Stimulated activated naive CD4-positive, alpha-beta T cell treated with Interleukin-2 at 50 U/mL for 16 hours (primary cell): ENCODE measurements at regions not wholly inside any gene's neighbourhood (a gene's known extent, or its start where the extent isn't known, plus 50 kb on each side); places are given as distances from the start of the nearest gene placed in this dataset.

Experiments
- DNase-seq: peaks from one replicate; lab custom pipeline; 2025; lab: John Stamatoyannopoulos, UW

DNA sequence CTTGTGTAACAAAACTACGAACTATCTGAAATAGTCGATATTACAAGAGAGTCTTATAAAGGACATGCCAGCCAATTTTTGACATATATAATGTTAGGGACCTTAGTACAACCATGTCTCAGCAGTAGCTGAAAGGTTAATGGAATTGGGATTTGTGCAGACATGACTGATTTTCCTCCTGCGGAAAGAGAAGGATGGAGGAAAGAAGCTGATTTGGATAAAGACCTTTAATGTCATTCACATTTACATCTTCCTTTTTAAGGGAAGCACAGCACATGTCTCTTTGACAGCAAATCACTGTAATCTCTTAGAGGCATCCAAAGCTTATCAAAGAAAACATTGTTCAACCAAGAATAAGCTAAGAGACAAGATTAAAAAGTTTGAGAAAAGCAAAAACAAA, 1976.2 kb upstream of the IGFBP7 start:
- DNase-seq: no peak

- no peak for DNase-seq
These were observed 1981.3 kb upstream of the IGFBP7 start for GRCh38 chr4:59091146-59092142.

DNA sequence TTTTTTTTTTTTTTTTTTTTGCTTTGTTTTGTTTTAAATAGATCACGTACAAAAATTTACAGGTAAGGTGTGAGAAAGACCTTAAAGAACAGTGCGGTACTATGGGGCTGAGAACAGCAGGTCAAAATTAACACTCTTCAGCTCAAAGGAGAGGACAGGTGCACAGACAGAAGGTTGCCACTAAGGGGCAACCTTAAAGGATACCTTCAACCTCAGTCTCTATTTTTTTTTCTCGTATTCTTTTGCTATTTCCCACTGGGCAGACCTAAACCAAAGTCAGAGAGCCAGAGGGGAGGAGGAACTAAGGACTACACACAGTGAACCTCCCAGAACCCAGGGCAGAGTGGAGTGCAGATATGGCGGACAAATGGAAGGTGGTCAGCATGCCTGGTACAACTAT, 1984.3 kb upstream of the IGFBP7 start:
- DNase-seq: no peak

- no peak for DNase-seq
These were observed 1992.1 kb upstream of the IGFBP7 start for GRCh38 chr4:59102311-59102710.

DNA sequence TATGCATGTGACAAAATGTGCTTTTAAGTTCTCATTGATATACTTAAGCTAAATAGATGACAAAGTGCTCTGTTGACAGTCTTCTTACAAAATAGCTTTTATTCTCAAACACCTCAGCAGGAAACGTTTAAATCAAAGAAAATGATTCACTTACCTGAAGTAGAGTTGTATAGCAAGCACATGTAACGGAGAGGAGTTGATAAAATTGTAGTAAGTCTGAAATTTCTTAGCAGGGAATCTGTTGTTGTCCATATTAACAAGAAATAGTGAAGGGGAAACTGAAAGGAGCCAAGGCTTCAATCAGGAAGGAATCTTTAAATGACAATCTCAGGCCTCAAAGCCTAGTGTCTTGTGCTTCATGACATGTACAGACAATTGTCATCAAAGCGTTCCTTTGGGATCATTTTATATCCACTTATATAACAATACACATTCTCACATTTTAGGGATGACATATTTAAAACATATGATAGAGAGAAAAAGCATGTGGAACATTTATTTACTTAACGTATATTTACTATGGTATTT, 2010.2 kb upstream of the IGFBP7 start:
- DNase-seq: no peak

DNA sequence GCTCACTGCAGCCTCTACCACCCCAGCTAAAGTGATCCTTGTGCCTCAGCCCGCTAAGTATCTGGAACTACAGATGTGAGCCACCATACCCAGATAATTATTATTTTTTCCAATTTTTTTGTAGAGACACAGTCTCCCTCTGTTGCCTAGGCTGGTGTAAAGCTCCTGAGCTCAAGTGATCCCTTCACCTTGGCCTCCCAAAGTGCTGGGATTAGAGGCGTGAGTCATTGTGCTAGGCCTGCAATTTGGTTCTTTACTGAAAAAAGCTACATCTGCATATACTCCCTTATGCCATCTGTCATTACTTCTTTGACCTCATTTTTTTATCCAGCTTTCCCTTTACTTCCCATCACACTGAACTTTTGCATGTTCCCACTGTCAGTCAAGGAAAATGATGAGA, 2012.4 kb upstream of the IGFBP7 start:
- no peak for DNase-seq

DNA sequence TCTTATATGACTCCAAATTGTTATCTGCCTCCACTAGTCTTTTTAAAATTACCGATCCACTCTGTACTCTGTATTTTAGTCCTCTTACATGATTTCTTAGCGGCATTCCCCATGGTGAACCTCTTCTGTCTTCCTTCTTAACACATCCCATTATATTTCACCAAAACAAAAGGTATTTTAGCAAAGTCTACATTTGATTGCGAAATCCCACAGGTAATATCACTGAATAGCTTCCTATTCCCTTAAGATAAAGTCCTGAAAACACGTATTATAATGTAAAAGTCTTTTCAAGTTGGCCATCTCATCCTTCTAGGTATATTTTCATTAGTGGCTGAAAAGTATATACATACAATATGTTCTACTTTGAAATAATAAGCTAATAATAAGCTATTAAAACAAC, 2016.0 kb upstream of the IGFBP7 start:
- DNase-seq: no peak

DNA sequence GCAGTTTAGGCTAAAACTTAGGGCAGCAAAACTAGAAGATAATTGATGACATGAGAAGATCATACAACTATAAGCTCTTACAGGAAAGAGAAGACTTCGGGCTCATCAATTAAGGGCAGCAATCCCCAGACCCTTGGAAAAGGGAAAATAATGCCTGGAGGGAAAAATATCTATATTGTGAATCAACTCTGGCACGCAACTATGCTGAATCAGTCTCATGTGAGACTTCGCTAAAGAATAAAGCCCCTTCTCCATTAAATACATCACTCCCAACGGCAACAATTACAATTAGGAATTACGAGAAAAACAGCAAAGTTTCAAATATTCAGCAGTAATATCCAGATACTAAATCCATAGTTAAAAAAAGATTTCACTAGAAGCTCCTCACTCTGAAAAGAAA, 2016.8 kb upstream of the IGFBP7 start:
- no peak for DNase-seq

- no peak for DNase-seq
These were observed 2017.6 kb upstream of the IGFBP7 start for GRCh38 chr4:59127743-59128142.

DNA sequence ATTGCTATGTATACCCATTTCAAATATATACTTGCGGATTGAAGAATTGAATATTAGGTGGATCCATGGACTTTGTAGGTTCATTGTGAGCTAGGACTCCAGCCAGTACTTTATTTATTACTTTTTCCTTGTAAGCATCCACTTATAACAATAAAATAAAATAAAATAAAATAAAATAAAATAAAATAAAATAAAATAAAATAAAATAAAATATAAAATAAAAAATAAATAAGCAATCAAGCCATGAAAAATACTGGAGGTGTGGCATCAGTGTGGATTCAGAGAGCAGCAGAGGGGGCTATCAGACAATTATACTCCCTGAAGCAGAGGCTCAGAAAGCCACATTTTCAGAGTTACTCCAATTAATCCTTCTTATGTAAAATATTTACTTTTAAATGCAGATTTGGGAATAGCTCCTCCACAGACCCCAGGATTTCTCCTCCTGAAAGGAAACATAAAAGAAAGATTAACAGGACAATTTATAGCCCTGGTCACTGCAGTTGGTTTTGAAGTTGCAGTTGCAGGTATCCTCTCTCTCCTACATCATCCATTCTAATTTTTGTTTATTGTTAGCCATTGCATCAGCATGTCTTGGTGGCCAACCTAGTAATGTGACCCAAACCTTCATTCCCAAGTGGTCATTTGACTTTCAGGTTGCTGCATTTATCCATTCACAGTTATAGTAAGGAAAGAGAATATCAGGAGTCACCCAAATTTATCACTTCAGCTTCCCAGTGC, 2025.2 kb upstream of the IGFBP7 start:
- no peak for DNase-seq

DNA sequence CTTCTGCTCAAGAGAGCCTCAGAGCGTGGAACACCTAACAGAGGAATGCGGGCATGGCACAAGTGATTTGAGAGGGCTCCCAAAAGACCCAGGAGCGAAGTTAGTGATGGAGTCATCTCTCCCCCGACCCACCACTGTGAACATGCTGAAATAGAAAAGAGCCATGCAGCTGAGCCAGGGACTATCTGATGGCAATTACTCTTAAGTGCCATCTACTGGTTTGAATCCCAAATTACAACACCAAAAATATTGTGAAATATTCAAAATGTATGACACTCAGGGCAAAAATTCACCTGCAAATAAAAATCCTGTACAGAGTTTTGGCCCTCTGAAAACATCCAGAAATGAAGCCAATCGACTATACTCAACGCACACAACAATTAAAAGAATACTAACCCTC, 2038.9 kb upstream of the ADGRL3 start:
- DNase-seq: no peak

DNA sequence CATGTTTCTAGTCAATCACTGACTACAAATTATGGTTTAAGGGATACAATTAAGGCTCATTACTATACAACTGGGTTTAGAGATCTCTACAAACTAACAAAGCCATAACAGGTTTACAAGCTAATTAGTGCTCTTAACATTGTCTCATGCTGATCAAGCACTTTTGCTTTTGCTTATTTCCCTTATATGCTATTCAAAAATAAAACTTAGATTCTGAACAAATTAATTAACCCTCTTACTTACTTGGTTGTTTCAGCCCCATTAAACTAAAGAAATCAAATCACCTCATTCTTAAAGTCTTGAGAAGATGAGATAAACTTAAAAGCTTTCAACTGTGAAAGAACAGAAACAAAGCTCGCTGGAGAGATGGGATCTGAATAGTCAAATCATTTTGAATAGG, 2024.5 kb upstream of the ADGRL3 start:
- DNase-seq: no peak

GRCh38 chr4:59179372-59179771, 2020.8 kb upstream of the ADGRL3 start:
- DNase-seq: no peak

DNA sequence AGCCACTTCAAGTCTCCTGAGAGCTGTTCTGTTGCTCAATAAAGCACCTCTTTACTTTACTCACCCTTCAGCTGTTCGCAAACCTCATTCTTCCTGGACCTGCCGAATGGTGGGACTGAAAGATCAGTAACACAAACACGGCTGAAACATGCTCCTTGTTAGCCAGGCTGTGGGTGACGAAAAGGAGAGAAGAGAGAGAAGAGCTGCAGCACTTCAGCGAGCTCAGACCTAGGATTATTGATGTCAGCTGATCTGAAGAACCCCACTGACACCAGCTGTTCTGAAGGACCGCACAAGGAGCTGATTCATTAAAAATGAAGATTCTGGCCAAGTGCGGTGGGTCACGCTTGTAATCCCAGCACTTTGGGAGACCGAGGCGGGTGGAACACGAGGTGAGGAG, 2020.0 kb upstream of the ADGRL3 start:
- DNase-seq: no peak

GRCh38 chr4:59180969-59181368, 2019.2 kb upstream of the ADGRL3 start:
- no peak for DNase-seq

DNA sequence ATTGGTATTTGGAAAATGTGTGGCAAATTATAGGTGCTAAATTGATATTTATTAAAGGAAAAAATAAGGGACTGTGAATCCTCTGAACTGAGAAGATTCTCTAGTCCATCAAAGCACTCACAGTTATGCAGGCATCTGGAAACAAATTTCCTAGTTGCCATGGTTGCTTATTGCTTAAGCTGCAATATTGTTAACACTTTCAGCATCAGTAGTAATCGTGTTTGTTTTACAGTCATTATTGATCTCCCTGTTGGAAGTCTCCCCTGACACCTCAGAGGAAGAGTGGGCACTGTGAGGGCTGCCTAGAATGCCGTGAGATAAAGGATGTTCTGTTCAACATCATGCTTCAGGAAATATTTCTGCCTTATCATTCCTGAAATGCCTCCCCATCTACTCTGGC, 2004.3 kb upstream of the ADGRL3 start:
- DNase-seq: no peak

DNA sequence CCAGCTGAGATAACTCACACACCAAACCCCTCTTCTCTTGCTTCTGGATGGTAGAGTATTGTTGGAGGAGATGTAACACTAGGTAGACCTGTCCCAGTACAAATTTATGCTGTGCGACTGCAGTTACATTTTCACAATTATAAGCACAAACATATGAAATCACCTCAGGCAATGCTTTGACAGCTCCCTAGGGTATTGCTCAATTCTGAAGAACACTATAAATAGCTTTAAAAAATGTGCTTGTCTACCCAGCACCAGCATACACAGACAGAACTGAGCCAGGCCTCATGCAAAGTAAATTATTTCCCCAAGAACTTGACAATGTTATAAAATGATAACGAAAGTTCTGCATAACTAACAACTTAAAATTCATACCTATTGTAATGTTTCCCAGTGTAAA, 1999.1 kb upstream of the ADGRL3 start:
- no peak for DNase-seq

GRCh38 chr4:59217910-59218631, 1982.1 kb upstream of the ADGRL3 start:
- DNase-seq: no peak

DNA sequence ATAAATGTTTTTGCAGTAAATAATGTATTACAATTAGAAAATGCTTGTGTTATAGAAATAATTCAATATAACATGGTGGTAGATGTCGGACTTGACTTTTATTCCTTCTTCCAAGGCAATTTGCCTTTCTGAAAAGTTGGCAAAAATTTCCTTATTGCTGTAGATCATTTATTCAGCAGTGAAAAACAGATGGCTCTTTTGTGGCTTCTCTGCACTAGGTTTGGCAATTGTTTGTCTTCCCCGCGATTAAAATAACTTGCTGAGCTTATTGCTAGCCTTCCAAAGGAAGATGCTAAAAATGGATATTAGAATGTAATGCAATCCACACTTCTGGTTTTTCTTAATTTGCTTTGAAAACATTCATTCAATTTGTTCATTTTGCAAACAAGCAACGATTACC, 1977.9 kb upstream of the ADGRL3 start:
- DNase-seq: no peak

DNA sequence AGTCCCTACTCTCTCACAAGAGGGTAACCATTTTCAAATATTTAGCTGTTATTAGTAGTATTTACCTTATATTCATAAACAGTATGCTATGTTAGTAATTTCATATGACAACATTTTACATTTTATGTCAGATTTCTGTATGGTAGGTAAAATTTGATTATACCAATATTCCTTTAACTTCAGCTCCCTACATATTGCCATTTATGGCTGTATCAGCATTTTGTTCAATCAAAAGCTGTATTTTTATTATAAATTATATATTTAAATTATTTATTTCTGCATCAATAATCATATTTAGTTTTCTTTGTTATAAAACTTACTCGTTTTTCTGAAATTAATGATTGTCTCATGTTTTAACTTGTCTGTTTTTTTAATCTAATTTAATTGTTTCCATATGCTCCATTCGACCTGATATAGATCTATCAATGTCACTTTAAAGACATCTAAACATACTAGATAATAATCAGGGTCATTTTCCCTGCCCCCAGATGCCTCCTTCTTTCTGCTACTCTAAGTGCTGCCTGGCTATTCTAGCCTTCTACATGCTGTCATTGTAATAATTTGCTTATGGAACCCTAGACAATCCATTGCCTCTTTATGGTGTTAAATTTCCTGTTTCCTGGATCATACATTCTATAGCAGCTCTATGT, 1976.7 kb upstream of the ADGRL3 start:
- DNase-seq: no peak

GRCh38 chr4:59238212-59238611, 1961.9 kb upstream of the ADGRL3 start:
- DNase-seq: no peak

DNA sequence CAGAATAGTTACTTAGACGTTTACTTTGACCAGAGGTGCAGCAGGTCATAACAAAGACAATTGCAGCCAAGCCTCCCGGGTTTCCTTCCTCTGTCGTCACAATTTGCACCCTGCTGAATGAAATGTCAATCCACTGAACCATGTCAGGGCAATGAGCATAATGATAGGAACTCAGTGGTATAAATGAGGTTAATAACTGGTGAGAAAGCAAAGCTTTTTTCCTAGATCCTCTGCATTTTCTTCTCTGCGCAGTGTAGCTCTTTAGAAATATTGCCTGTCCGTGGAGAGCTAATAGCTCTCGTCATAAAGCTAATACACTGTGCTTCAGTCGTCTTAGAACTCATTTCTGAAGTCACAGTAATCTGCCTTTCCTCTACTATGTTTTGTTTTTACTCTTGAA, 1960.1 kb upstream of the ADGRL3 start:
- DNase-seq: no peak
